OCI-LY3 (cell line): ENCODE measurements at regions not wholly inside any gene's neighbourhood (a gene's known extent, or its start where the extent isn't known, plus 50 kb on each side); places are given as distances from the start of the nearest gene placed in this dataset.

ENCODE experiments used
- CTCF ChIP-seq: fragments of 200-600, 300-600 bp; sonication (generic); IDR thresholded peaks from 2 replicates; pipeline ENCODE4 v1.5.1; 2014; ENCODE audit warnings: antibody characterized with exemption, low read length, low read depth
- EZH2phosphoT487 ChIP-seq: fragments of 200-600 bp; shearing (Covaris generic); IDR thresholded peaks from 2 replicates; pipeline ENCODE4 v1.6.1; 2018; ENCODE audit warnings: antibody characterized with exemption, mixed run types, low read depth

GRCh38 chr3:23130406-23130805 lies 72.7 kb upstream of the UBE2E2 start:
- TF ChIP-seq CTCF, result no peak
- no peak for TF ChIP-seq EZH2phosphoT487
